GM19240 (cell line): ENCODE measurements at regions not wholly inside any gene's neighbourhood (a gene's known extent, or its start where the extent isn't known, plus 50 kb on each side); places are given as distances from the start of the nearest gene placed in this dataset.
"Not testable (repeated sequence)": the region's sequence is repeated elsewhere in the genome, so short reads cannot be mapped to it uniquely, and the experiment has no call there.

Experiments used
- DNase-seq: peaks from one replicate; pipeline ENCODE4 v3.0.0; 2011; ENCODE audit warnings: low spot score; ENCODE audit not compliant: insufficient read length

GRCh38 chr12:124652661-124653060, 85.2 kb upstream of the NCOR2 start:
- DNase-seq: no peak

DNA sequence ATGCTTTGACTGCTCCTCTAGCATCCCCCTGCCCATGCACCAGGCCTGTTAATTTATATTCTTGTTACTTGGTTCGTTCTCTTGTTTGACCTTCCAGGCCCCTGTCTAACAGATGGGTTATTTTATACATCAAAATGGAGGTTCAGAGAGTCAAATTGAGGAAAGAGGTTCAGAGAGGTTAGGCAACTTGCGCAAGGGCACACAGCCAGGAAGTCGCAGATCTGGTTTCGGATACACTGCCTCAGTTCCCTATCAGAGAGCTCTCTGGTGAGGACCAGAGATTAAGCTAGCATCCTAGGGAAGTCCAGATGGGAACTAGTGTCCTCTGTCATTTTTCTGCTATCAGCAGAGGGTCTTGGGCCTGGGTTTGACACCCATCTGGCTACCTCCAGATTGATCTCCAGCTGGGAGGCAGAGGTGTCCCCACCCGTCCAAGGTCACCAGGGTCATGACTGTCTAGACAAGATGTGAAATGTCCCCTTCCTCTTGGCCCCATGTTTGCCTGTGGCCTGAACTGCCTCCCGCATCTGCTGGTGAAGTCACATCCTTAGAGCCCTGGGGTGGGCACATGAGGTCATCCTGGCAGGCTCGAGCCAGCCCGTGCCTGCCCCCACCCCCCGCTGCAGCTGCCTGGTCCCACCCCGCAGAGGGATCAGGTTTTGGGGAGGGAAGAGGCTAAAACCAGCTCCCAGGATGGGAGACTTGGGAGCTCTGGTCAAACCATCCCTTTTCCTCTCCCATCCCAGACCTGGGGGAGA, 84.3 kb upstream of the NCOR2 start:
- no peak for DNase-seq

GRCh38 chr12:124650912-124651311, 83.5 kb upstream of the NCOR2 start:
- no peak for DNase-seq

GRCh38 chr12:124648710-124649384, 81.4 kb upstream of the NCOR2 start:
- no peak for DNase-seq

- no peak for DNase-seq
Observed at GRCh38 chr12:124647316-124647715, 79.9 kb upstream of the NCOR2 start.

GRCh38 chr12:124646385-124647230, 79.2 kb upstream of the NCOR2 start:
- no peak for DNase-seq

- DNase-seq: no peak
Observed at GRCh38 chr12:124645530-124646244, 78.3 kb upstream of the NCOR2 start.

DNA sequence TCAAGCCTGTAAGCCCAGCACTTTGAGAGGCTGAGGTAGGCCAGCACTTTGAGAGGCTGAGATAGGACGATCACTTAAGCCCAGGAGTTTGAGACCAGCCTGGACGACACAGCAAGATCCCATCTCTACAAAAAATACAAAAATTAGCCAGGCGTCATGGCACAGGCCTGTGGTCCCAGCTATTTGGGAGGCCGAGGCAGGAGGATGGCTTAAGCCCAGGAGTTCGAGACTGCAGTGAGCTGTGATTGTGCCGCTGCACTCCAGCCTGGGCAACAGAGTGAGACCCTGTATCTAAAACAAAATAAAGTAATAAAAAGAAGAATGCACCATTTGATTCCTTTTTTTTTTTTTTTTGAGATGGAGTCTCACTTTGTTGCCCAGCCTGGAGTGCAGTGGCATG, 76.4 kb upstream of the NCOR2 start:
- DNase-seq: not testable (repeated sequence)

GRCh38 chr12:124642105-124642504, 74.7 kb upstream of the NCOR2 start:
- DNase-seq: no peak

- DNase-seq: no peak
Observed at GRCh38 chr12:124641591-124641990, 74.2 kb upstream of the NCOR2 start.

GRCh38 chr12:124640056-124640455, 72.6 kb upstream of the NCOR2 start:
- DNase-seq: no peak

DNA sequence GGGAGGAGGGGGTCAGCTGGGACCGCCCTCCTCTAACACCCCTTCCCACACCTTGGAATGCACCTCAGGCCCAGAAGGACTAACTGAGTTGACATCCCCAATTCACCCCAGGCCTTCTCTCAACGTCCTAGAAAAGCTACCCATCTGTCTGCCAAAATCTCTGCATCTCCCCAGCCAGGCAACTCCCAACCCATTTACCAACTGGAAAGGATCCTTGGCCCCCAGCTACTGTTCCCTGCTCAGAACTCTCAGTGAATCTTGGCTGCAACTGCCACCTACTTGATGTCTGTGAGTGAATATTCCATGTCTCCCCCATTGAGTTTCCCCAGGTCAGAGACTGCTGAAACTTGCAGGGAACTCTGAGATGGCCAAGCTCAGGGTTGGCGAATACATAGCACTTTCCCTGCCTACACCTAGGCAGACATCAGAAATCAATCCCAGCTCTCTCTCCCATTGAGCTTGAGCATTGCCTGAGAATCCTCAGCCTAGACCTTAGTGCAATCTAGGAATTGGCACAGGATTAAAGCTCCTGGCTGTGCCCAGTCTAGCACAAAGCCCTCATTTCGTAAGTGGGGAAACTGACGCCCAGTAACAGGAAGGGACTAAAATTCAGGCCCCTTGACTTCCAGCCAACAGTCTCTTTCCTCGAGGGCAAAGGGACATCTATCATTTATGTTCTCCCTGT, 71.9 kb upstream of the NCOR2 start:
- no peak for DNase-seq

- DNase-seq: no peak
Observed at GRCh38 chr12:124637581-124637981, 70.2 kb upstream of the NCOR2 start.

- no peak for DNase-seq
Observed at GRCh38 chr12:124637163-124637562, 69.8 kb upstream of the NCOR2 start.

DNA sequence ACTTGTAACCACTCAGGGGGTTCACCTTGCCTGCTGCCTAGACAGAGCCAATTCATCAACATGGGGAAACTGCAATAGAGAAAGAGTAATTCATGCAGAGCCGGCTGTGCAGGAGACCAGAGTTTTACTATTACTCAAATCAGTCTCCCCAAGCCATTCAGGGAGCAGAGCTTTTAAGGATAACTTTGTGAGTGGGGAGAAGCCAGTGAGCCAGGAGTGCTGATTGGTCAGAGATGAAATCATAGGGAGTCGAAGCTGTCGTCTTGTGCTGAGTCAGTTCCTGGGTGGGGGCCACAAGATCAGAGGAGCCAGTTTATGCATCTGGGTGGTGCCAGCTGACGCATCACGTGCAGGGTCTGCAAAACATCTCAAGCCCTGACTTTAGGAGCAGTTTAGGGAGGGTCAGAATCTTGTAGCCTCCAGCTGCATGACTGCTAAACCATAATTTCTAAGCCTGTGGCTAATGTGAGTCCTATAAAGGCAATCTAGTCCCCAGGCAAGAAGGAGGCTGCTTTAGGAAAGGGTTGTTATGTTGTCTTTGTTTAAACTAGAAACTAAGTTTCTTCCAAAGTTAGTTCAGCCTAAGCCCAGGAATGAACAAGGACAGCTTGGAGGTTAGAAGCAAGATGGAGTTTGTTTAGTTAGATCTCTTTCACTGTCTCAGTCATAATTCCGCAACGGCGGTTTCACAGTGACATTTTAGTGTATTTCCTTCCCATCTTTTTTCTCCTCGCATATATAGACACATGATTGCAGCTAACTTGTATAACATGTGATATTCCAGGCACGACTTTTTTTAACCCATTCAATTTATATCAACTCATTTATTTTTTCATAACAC, 68.9 kb upstream of the NCOR2 start:
- no peak for DNase-seq

DNA sequence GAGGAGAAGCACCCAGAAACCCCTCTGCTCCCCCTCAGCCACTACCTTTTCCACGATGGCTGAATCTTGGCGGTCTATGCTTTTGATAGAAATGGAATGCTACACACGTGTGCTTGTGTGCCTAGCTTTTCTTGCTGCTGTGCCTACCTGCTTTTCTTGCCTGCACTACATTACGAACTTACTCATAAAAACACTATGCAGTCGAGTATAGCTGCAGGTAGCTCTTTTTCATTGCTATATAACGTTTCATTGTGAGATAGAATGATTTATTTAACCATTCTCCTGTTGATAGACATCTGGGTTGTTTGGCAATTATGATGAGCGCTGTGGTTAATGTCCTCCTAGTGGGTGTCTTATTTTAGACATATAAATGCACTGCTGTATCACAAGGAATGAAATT, 67.9 kb upstream of the NCOR2 start:
- no peak for DNase-seq

DNA sequence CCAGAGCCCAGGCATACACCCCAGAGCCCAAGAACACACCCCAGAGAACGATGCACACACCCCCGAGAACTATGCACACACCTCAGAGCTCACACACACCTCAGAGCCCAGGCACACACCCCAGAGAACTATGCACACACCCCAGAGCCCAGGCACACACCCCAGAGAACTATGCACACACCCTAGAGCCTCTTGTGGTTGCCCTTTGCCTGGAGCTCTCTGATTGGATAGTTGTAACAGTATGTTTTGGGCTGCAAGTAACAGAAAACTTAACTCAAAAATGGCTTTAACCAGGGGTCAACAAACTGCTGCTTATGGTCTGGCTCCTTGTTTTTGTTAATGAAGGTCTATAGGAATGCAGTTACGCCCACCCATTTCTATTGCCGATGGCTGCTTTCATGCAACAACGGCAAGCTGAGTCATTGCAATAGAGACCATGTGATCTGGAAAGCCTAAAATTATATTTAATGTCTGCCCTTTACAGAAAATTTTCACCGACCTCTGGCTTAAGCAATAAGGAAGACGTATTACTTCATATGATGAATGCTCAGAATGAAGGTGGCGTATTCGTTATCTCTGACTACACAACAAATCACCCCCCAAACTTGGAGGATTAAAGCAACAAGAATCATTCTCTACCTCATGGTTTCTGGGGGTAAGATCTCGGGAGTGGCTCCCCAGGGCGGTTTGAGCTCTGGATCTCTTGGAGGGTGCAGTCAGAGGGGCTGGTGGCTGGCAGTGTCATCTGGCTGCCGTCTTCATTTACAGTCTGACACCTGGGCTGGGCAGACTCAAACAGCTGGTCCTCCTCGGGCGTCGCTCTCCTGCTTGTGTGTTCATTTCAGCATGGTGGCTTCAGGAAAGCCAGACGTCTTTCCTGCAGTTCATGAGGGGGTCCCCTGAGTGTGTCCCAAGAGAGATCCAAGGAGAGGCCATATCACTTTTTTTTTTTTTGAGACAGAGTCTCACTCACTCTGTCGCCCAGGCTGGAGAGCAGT, 66.3 kb upstream of the NCOR2 start:
- DNase-seq: no peak

DNA sequence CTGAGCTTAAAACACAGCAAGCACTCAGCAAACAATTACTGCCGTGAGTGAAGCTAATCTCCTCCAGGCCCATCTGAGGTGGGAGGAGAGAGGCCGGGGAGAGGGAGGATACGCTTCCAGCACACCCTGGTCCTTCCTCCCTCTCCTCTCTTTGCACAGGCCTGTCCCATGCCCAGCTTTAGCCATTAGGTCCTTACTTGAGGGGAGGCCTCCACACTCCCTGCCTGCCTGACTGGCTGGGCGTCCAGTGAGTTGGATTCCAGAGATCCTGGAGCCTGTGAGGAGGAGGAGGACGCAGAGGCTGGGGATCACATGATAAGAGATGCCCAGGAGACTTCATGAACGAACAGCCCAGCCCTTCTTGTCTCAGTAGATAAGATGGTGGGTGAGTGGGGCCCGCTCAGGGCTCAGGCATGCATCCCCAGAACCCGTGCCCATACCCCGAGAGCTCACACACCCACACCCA, 65.1 kb upstream of the NCOR2 start:
- DNase-seq: no peak
